NCI-H2171 (cell line): ENCODE measurements at regions not wholly inside any gene's neighbourhood (a gene's known extent, or its start where the extent isn't known, plus 50 kb on each side); places are given as distances from the start of the nearest gene placed in this dataset.

Experiments used
- DNase-seq: peaks from one replicate; lab custom pipeline; 2025; lab: John Stamatoyannopoulos, UW

DNA sequence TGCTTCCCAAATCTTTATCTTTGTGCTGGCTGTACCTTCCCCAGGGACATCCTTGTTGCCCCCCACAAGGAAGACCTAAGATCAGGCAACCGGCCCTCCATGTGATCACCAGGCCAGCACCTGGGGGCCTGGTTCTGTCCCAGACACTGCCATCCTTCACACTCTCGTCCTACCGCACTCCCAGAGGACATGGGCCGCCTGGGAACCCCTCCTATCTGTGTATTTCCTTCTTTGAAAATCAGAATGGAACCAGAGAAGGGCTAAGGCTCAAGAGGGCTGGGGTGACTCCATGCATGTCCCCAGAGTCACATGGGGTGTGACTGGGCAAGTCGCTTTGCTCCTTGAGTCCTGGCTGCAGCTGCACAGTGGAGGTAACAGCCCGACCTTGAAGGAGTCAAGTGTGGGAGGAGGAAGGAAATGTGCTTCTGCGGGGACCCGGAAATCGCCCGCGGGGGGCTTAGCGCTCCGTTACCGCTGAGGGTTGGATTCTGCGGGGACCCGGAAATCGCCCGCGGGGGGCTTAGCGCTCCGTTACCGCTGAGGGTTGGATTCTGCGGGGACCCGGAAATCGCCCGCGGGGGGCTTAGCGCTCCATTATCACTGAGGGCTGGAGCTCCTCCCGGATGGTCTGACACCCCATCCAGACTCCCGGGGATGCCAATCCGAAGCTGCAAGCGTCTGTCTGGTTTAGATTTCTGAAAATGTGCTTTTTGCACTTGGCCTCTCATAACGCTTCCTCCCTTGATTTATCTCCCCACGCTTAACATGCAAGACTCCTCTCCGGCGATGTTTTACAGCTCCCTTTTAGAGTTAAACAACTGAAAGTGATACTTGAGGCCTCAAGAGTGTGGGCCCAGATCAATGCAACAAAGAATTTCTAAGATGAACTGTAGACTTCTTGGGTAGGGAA is 278.9 kb downstream of the NPHP4 start:
- DNase-seq, result no peak

DNA sequence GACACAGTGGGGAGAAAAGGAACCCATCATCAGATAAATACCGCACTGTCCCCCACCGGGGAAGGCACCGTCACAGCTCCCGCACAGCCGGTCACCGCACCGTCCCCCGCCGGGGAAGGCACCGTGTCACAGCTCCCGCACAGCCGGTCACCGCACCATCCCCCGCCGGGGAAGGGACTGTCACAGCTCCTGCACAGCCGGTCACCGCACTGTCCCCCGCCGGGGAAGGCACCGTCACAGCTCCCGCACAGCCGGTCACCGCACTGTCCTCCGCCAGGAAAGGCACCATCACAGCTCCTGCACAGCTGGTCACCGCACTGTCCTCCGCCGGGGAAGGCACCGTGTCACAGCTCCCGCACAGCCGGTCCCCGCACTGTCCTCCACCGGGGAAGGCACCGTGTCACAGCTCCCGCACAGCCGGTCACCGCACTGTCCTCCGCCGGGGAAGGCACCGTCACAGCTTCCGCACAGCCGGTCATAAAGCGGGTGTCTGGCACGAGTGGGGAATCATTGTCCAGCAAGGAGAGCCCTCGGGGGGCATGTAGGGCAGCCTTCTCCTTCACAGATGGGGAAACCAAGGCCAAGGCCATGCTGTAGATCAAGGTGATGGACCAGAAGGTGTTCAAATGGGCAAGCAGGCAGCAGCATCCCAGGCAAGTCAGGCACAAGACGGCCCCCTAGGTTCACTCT is 280.1 kb downstream of the NPHP4 start:
- DNase-seq, result no peak

DNA sequence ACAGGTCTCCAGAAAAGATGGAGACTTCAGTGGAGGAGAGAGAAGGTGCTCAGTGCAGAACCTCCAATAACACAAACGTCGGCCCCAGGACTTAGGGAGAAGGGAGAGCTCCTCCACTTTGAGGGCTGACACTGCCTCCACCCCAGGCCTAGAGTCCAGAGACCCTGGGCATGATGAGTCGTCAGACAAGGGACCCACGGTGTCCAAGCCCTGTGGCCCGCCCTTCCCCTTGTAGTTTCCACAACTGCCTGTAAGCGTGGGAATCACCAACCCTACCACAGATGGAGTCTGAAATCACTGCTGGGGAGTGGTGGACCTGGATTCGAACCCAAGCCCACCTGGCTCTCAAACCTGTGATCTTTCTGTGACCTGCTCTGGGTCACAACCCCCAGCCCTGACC is 281.1 kb downstream of the NPHP4 start:
- no peak for DNase-seq

DNA sequence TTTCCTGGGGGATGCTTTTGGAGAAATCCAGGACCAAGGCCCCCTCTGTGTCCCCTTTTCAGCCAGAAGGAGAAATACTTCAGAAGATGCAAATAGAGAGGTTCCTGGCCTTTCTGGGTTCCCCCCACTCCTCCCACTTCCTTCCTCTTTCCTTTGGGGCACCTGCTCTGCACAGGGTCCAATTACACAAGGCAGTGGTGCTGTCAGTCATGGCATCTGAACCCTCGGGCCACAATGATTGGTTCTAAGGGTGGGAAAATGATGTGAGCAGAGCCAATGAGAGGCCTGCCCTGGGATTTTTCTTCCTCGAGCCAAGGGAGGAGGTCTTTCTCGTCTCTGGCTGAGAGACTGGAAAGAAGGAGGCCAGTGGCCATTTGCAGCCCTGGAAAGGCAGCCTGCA is 282.2 kb downstream of the NPHP4 start:
- DNase-seq, result no peak

DNA sequence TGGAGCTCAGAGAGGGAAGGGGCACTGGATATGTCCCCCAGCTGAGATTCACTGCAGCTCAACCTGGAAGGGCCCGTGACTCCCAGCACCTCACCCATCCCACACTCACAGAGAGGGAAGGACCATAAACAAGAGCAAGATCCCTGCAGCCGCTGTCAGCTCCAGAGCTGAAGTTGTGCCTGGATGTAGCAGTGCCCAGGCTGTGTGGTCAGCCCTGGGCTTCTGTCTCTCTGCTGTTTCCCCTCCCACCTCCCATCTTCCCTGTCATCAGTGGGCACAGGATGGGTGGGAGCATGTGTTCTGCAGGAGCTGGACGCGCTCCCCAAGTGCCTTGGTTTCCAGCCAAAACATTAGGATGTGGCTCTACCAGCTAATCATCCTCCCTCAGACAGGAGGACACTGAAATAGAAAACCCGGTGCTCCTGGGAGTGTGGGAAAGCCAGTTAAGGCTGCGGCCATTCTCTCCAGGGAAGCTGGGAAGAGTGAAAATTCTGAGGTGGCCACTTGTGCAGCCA is 282.7 kb downstream of the NPHP4 start:
- no peak for DNase-seq

- DNase-seq, result no peak
These were observed 283.6 kb downstream of the NPHP4 start for GRCh38 chr1:5708346-5709245.

DNA sequence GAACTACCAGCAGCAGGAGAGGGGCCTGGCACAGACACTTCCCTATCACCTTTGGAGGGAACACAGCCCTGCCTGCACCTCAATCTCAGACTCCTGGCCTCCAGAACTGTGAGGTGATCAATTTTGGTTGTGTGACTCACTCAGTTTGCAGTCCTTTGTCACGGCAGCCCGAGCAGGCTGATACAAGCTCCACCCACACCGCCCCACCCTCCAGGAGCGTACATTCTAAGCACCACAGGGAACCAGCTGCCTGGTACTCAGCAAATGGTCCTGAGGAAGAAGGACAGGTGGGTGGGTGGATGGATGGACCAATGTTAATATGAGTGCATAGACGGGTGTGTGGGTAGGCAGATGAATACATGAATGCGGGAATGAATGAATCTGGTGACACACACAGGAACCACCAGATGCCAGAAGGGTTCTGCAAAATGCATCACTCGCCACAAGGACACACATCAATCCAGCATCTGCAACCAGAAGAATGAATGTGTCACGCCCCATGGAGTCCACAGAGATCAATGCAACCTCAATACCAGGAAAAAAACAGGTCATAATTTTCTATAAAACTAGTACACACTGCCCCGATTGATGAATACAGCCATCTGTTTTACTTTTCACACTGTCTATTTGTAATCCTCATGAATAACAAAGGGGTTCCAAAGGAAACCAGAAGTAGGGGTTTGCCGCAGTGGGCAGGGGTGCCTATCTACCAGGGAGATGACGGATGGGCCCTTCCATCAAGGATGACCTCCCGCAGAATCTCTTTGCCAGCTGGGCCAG is 284.5 kb downstream of the NPHP4 start:
- DNase-seq, result no peak

DNA sequence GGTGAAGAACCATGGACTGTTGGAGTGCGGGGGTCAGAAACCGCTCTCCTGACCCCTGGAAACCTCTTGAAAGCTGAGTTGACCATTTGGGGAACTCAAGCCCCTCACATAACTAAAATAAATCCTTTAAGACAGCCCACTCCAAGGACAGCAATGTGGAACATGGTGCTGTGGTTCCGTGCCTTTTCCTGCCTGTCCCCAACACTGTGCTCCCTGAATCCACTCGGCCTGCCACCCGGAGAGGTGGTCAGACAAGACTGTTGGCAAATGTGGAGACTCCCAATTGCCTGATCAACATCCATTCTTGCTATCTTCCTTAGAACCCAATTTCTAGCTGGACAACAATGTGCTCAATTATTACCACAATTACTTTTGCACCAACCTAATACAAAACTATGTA is 286.0 kb downstream of the NPHP4 start:
- no peak for DNase-seq

GRCh38 chr1:5705751-5706150 is 286.5 kb downstream of the NPHP4 start:
- DNase-seq, result no peak

- DNase-seq, result no peak
These were observed 287.4 kb downstream of the NPHP4 start for GRCh38 chr1:5704561-5705514.

DNA sequence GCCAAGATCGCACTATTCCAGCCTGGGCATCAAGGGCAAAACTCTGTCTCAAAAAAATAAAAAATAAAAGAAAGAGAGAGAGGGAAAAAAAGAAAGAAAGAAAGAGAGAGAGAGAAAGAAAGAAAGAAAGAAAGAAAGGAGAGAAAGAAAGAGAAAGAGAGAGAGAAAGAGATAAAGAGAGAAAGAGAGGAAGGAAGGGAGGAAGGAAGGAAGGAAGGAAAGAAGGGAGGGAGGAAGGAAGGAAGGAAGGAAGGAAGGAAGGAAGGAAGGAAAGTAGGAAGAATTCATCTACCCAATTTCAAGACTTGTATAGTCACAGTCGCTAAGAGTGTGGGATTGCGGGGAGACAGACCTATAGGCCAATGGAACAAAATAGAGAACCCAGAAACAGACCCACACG is 290.6 kb downstream of the NPHP4 start:
- no peak for DNase-seq

GRCh38 chr1:5693568-5693967 is 298.7 kb downstream of the NPHP4 start:
- no peak for DNase-seq

- no peak for DNase-seq
These were observed 299.6 kb downstream of the NPHP4 start for GRCh38 chr1:5692664-5693063.

GRCh38 chr1:5691795-5692509 is 300.3 kb downstream of the NPHP4 start:
- DNase-seq, result no peak

GRCh38 chr1:5690898-5691297 is 301.3 kb downstream of the NPHP4 start:
- DNase-seq, result no peak

DNA sequence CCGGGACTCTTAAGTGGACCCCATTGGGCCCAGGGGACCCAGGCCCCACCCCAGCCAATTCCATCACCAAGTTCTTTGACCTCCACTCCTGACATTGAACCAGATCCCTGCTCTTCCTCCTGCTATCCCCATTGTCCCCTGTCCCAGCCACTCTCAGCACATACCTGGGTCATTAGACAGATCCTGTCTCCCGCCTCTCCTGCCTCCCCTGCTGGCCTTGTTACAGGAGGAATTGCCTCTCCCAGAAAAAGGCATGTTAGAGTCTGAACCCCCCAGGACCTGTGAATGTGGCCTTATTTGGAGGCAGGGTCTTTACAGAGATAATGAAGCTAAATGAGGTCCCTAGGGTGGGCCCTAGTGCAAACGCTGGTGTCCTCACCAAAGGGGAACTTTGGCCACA is 301.9 kb downstream of the NPHP4 start:
- DNase-seq, result no peak

DNA sequence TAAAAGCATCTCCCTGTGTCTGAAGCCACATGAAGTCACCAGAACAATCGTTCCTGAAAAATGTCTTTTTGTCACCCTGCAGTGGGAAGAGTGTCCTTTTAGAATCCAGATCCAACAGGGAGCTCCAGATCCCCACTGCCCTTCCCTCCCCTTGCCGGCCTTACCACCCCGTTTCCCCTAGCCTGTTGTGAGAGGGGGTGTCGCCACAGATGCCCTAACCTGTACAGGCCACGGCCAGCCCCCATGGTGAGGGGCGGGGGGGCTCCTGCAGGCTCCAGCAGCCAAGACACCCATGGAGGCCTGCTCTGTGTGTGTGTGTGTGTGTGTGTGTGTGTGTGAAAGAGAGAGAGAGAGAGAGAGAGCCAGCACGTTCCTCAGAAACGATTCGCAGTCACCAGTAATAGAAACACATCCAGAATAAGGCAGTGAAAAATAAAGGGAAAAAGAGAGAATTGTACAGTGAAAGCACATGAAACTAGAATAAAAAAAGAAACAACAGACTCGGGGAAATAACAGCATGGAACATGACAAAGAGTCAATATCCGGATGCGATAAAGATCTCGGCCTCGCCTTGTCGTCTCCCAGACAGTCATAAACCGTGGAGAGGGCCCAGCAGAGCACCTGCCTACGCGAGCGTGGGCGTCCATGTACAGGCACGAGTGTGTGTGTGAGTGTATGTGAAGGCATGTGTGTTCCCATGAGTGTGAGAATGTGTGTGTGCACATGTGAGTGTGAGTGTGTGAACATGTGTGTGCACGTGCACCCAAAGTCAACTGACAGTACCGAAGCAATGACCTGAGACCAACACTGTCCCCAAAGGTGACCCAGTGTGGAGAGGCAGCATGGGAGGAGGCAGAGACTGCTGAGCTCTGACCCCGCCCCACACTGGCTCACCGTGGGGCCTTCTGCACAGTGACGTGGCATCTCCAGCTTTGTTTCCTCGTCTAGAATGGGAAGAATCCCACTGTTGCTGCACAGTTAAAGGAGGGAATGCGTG is 303.8 kb downstream of the NPHP4 start:
- no peak for DNase-seq
